ENCODE measurements at regions not wholly inside any gene's neighbourhood (a gene's known extent, or its start where the extent isn't known, plus 50 kb on each side); places are given as distances from the start of the nearest gene placed in this dataset.

- TF ChIP-seq REST (IDR thresholded peaks at IDR 0.05; ENCODE audit: borderline replicate concordance), result no peak
- TF ChIP-seq, protein P1, sequence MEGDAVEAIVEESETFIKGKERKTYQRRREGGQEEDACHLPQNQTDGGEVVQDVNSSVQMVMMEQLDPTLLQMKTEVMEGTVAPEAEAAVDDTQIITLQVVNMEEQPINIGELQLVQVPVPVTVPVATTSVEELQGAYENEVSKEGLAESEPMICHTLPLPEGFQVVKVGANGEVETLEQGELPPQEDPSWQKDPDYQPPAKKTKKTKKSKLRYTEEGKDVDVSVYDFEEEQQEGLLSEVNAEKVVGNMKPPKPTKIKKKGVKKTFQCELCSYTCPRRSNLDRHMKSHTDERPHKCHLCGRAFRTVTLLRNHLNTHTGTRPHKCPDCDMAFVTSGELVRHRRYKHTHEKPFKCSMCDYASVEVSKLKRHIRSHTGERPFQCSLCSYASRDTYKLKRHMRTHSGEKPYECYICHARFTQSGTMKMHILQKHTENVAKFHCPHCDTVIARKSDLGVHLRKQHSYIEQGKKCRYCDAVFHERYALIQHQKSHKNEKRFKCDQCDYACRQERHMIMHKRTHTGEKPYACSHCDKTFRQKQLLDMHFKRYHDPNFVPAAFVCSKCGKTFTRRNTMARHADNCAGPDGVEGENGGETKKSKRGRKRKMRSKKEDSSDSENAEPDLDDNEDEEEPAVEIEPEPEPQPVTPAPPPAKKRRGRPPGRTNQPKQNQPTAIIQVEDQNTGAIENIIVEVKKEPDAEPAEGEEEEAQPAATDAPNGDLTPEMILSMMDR (IDR thresholded peaks at IDR 0.05; ENCODE audit: poor library complexity, severe bottlenecking), result no peak
Measured at GRCh38 chr11:128067780-128068179, 519.6 kb downstream of the ETS1 start.
